Nephron (organoid): ENCODE measurements at regions not wholly inside any gene's neighbourhood (a gene's known extent, or its start where the extent isn't known, plus 50 kb on each side); places are given as distances from the start of the nearest gene placed in this dataset.

Experiments
- H3K27ac Mint-ChIP-seq, 3 experiments: 2 replicates each; pipeline ENCODE4 v1.8.0; 2020; ENCODE audit warnings: mixed read lengths in 3 of 3, mild to moderate bottlenecking in 2 of 3, moderate library complexity in 1 of 3
- H3K27me3 Mint-ChIP-seq: 2 replicates; pipeline ENCODE4 v1.8.0; 2021; ENCODE audit warnings: low read depth, mild to moderate bottlenecking, moderate library complexity, mixed read lengths
- H3K36me3 Mint-ChIP-seq: 2 replicates; pipeline ENCODE4 v1.8.0; 2020; ENCODE audit warnings: low read depth, mixed read lengths
- H3K4me1 Mint-ChIP-seq: 2 replicates; pipeline ENCODE4 v1.8.0; 2020; ENCODE audit warnings: mixed read lengths
- H3K4me3 Mint-ChIP-seq, 3 experiments: 2 replicates each; pipeline ENCODE4 v1.8.0; 2020; ENCODE audit warnings: mild to moderate bottlenecking in 3 of 3, mixed read lengths in 3 of 3, moderate library complexity in 2 of 3
- H3K9me3 Mint-ChIP-seq: 2 replicates; pipeline ENCODE4 v1.8.0; 2020; ENCODE audit warnings: mixed read lengths
- TF ChIP-seq, protein P1 (sequence below), 3 experiments: fragments of 200-600 bp; sonication (generic); IDR thresholded peaks; one replicate each; pipeline ENCODE4 v1.5.0; 2021; ENCODE audit warnings: antibody characterized with exemption in 3 of 3; ENCODE audit not compliant: unreplicated experiment in 3 of 3

DNA sequence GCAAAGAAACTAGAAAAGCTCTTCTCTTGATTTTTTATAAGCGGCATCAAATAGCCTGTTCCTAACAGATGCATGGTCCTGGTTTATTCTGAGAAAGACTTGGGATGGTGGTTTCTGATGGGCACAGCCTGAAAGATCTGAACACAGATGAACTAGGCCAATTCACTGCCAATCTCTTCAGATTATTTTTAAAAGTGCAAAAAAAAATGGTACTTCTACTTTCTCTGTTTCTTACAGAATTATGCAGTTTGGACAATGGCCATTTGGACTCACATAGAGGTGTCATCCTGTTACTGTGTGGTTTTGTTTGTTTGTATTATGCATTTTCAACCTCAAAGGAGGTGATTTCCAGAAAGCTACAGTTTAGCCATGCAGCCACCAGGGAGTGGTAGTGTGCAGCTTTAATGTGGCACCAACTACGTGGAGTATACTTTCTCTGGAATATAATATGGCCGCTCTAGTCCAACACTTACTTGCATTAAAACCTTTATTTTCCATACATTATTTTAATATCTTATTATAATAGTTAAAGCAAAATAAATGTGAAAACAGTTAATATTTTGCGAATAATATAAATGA, 469.8 kb upstream of the KIRREL3 start:
- Mint-ChIP-seq H3K4me3 (no peak overlapping the region), H3K9me3 (no peaks in the 10 kb centered on the region)

DNA sequence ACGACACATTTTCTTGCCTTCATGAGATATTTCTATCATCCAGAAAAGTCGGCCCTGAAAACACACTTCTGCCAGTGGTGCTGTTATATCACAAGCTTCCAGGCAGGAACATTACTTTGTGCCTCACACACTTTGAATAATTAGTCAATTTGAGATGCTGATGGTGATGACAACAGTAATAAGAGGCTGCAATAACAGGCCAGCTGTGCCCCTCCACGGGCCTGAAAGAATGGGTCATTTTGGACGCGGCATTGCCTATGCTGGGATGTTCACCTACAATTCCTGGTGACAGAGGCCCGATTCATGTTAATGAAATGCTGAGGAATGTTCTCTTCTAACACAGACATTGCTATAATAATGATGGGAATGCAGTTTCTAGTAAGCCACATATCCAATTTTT, 463.8 kb upstream of the KIRREL3 start:
- H3K27me3 Mint-ChIP-seq: peaks cover 16% of the 10 kb centered on the region
- H3K9me3 Mint-ChIP-seq: no peaks in the 10 kb centered on the region
- H3K36me3 Mint-ChIP-seq: no peaks in the 10 kb centered on the region
- peaks cover 24% of the 10 kb centered on the region for H3K4me1 Mint-ChIP-seq
- TF ChIP-seq, protein P1, sequence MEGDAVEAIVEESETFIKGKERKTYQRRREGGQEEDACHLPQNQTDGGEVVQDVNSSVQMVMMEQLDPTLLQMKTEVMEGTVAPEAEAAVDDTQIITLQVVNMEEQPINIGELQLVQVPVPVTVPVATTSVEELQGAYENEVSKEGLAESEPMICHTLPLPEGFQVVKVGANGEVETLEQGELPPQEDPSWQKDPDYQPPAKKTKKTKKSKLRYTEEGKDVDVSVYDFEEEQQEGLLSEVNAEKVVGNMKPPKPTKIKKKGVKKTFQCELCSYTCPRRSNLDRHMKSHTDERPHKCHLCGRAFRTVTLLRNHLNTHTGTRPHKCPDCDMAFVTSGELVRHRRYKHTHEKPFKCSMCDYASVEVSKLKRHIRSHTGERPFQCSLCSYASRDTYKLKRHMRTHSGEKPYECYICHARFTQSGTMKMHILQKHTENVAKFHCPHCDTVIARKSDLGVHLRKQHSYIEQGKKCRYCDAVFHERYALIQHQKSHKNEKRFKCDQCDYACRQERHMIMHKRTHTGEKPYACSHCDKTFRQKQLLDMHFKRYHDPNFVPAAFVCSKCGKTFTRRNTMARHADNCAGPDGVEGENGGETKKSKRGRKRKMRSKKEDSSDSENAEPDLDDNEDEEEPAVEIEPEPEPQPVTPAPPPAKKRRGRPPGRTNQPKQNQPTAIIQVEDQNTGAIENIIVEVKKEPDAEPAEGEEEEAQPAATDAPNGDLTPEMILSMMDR (IDR thresholded peaks at IDR 0.05; ENCODE audit: unreplicated experiment in 3 of 3): no peak
- H3K4me3 Mint-ChIP-seq: no peak overlapping the region
- H3K27ac Mint-ChIP-seq: no peak overlapping the region

More for the DNA sequence above, 469.8 kb upstream of the KIRREL3 start:
- TF ChIP-seq, protein P1 (IDR thresholded peaks at IDR 0.05; ENCODE audit: unreplicated experiment in 3 of 3): peak in 2 of 3 experiments; percentile 20 to 45
- no peaks in the 10 kb centered on the region for H3K4me1 Mint-ChIP-seq
- H3K27ac Mint-ChIP-seq: no peak overlapping the region
- H3K36me3 Mint-ChIP-seq: no peaks in the 10 kb centered on the region
- peaks cover 13% of the 10 kb centered on the region for H3K27me3 Mint-ChIP-seq

GRCh38 chr11:127462065-127462344, 461.4 kb upstream of the KIRREL3 start:
- Mint-ChIP-seq H3K4me1 (peaks cover 32% of the 10 kb centered on the region), H3K27me3 (peaks cover 18% of the 10 kb centered on the region), H3K4me3 (no peak overlapping the region), H3K9me3 (no peaks in the 10 kb centered on the region), H3K27ac (no peak overlapping the region), H3K36me3 (no peaks in the 10 kb centered on the region)
- TF ChIP-seq, protein P1 (IDR thresholded peaks at IDR 0.05; ENCODE audit: unreplicated experiment in 3 of 3): no peak

DNA sequence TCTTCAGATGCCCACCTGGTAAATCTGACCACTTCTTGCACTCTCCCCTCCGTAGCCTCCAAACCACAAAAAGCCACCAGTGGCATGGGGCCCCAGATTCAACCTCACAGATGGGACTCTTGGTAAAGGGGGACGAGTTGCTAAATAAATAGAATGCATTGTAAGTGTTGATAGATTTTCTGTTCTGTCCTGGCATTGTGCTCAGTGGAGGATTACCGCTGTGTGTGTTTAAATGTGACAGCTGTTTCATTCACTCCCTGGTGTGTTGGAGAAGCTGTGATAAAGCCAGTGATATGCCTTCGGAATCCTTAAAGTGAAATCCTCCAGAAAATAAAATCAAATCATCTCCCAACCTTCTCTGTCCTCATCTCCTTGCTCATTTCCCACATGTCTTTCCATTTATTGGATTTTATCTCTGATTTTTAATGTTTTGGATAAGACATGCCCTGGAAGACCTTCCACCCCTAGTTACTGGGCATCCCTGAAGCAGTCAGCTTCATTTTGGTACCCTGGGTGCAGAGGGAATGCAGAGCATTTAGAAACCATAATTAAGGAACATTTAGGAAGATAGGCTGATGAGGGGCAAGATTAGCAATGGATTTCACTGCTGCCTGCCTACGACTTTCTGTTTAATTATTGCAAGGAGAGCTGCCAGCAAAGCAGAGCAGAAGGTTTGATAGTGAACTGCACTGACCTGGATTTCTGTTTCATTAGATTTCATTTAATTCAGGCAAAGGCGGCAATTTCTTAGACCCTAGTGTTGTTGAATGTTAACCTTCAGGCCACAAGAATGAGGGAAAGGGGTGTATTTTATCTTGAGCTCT, 460.9 kb upstream of the KIRREL3 start:
- H3K4me3 Mint-ChIP-seq: no peak overlapping the region
- H3K9me3 Mint-ChIP-seq: no peaks in the 10 kb centered on the region
- peaks cover 18% of the 10 kb centered on the region for H3K27me3 Mint-ChIP-seq
- peaks cover 32% of the 10 kb centered on the region for H3K4me1 Mint-ChIP-seq
- H3K36me3 Mint-ChIP-seq: no peaks in the 10 kb centered on the region
- H3K27ac Mint-ChIP-seq: no peak overlapping the region
- TF ChIP-seq, protein P1 (IDR thresholded peaks at IDR 0.05; ENCODE audit: unreplicated experiment in 3 of 3): no peak

- H3K27me3 Mint-ChIP-seq: peaks cover 10% of the 10 kb centered on the region
- peaks cover 32% of the 10 kb centered on the region for H3K4me1 Mint-ChIP-seq
- H3K36me3 Mint-ChIP-seq: no peaks in the 10 kb centered on the region
- no peak overlapping the region for H3K27ac Mint-ChIP-seq
- H3K9me3 Mint-ChIP-seq: no peaks in the 10 kb centered on the region
- TF ChIP-seq, protein P1 (IDR thresholded peaks at IDR 0.05; ENCODE audit: unreplicated experiment in 3 of 3): no peak
- no peak overlapping the region for H3K4me3 Mint-ChIP-seq
Measured at GRCh38 chr11:127458561-127458960, 458.0 kb upstream of the KIRREL3 start.

- Mint-ChIP-seq H3K27ac (peak overlapping the region; percentile 36 to 61 (median 42)), H3K36me3 (no peaks in the 10 kb centered on the region), H3K4me1 (peaks cover 26% of the 10 kb centered on the region), H3K9me3 (no peaks in the 10 kb centered on the region), H3K27me3 (peaks cover 4% of the 10 kb centered on the region), H3K4me3 (no peak overlapping the region)
- TF ChIP-seq, protein P1 (IDR thresholded peaks at IDR 0.05; ENCODE audit: unreplicated experiment in 3 of 3): no peak
Measured at GRCh38 chr11:127454856-127455255, 454.3 kb upstream of the KIRREL3 start.
